ENCODE measurements at regions not wholly inside any gene's neighbourhood (a gene's known extent, or its start where the extent isn't known, plus 50 kb on each side); places are given as distances from the start of the nearest gene placed in this dataset.

DNA sequence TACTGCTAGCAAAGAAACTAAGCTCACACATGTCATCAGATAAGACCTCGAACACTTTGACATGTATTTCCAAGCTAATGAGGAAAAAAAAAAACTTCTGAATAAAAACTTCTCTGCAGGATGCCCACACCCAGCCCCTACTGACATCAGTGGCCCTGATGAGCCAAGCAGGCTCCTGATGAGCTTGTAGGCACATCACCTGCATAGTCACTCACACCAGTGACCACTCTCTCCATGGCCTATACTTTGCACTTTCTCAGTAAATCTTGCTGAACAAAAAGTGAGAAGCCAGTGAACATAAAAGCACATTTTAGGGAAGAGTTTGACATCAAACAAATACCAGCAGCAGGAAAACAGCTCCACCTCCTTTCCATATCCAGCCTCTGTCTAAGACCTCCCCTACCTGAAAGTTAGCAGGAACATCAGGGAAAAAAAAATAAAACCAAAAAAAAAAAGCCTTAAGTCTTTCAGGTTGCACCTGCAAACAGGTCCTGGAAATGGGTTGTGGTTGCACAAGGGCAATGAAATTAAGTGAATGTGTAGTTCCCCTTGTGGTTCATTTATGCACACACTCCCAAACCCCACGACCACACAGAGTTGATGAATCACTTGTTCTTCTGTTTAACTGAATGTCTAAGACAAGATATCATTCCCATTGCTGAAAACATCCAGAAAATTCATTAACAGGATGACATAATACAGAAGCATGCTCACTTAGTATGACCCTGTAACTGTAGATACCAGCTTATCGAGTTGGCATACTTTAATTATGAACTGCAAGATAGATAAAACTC, 205.2 kb upstream of the PDE1C start:
- no peak overlapping the region for H3K4me3 ChIP-seq (ENCODE audit: low read depth, low read length)
- TF ChIP-seq, protein P1, sequence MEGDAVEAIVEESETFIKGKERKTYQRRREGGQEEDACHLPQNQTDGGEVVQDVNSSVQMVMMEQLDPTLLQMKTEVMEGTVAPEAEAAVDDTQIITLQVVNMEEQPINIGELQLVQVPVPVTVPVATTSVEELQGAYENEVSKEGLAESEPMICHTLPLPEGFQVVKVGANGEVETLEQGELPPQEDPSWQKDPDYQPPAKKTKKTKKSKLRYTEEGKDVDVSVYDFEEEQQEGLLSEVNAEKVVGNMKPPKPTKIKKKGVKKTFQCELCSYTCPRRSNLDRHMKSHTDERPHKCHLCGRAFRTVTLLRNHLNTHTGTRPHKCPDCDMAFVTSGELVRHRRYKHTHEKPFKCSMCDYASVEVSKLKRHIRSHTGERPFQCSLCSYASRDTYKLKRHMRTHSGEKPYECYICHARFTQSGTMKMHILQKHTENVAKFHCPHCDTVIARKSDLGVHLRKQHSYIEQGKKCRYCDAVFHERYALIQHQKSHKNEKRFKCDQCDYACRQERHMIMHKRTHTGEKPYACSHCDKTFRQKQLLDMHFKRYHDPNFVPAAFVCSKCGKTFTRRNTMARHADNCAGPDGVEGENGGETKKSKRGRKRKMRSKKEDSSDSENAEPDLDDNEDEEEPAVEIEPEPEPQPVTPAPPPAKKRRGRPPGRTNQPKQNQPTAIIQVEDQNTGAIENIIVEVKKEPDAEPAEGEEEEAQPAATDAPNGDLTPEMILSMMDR (IDR thresholded peaks at IDR 0.05; ENCODE audit: low read depth, low read length, missing control alignments) = peak; percentile 6
- DNase-seq (ENCODE audit: low read depth) = no peak

DNA sequence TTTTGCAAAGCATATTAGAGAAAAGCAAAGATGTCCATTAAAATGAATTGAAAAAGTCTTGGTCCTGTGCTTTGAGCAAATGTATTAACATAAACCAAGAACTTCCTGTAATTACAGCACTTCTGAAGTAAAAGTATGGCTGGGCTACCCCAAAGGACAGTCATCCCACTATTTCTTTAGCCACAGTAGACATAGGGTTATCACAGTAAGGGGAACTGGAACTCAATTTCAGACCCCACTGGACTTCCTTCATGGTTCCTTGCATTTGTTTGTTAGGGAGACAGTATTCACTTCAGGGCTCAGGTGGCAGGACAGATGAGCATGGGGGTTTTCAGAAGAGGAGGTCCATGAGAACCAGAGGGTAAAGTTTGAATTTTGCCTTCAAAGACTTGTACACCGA, 203.1 kb upstream of the PDE1C start:
- TF ChIP-seq, protein P1 (IDR thresholded peaks at IDR 0.05; ENCODE audit: low read depth, low read length, missing control alignments) = no peak
- DNase-seq (ENCODE audit: low read depth) = no peak

GRCh38 chr7:32266932-32267475, 196.8 kb upstream of the PDE1C start:
- no peak for DNase-seq (ENCODE audit: low read depth)
- H3K4me3 ChIP-seq (ENCODE audit: low read depth, low read length) = no peak overlapping the region
- TF ChIP-seq, protein P1 (IDR thresholded peaks at IDR 0.05; ENCODE audit: low read depth, low read length, missing control alignments) = no peak

More for the DNA sequence above, 203.1 kb upstream of the PDE1C start:
- no peak overlapping the region for H3K4me3 ChIP-seq (ENCODE audit: low read depth, low read length)

DNA sequence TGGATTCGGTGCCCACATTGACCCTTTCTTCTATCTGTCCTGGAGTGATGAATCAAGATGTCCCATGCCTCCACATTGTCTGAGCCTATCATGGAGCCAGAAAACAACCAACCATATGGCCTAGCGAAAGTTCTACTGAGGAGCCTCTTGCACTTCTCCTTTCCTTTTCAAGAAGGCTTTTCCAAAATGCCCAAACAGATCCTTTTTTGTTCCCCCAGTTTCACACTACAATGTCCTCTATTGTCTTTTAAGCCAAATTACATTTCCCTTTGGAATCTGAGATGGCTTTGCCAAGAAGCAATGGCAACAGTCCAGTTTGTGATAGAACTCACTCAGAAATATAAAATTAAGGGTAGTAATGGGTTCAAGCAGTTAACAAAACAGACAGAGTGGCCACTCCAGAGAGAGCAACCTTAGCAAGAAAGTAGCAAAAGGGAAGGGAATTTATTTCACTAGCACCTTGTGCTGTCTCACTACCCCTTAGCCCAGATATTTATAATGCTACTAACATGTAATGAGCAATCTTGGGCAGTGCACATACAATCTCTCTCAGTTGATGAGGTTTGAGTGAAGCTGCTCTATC, 194.6 kb upstream of the PDE1C start:
- no peak overlapping the region for H3K4me3 ChIP-seq (ENCODE audit: low read depth, low read length)
- DNase-seq (ENCODE audit: low read depth) = no peak
- TF ChIP-seq, protein P1 (IDR thresholded peaks at IDR 0.05; ENCODE audit: low read depth, low read length, missing control alignments) = no peak

- TF ChIP-seq, protein P1 (IDR thresholded peaks at IDR 0.05; ENCODE audit: low read depth, low read length, missing control alignments) = no peak
- H3K4me3 ChIP-seq (ENCODE audit: low read depth, low read length) = no peak overlapping the region
- no peak for DNase-seq (ENCODE audit: low read depth)
Measured at GRCh38 chr7:32263611-32264010, 193.4 kb upstream of the PDE1C start.

GRCh38 chr7:32262315-32262714, 192.1 kb upstream of the PDE1C start:
- TF ChIP-seq, protein P1 (IDR thresholded peaks at IDR 0.05; ENCODE audit: low read depth, low read length, missing control alignments) = no peak
- no peak for DNase-seq (ENCODE audit: low read depth)
- no peak overlapping the region for H3K4me3 ChIP-seq (ENCODE audit: low read depth, low read length)

Measured in GM12864 (cell line).